GM12878 (cell line): ENCODE measurements at regions not wholly inside any gene's neighbourhood (a gene's known extent, or its start where the extent isn't known, plus 50 kb on each side); places are given as distances from the start of the nearest gene placed in this dataset.

Experiments
- ATAC-seq: fragments of 200-7000 bp; cut with Tn5 transposase; 3 replicates; pipeline ENCODE4 v1.9.1; 2020; ENCODE audit warnings: mild to moderate bottlenecking, moderate library complexity
- BruUV-seq: library from RNA; stranded (reverse); fragments of 400-500 nt; replicated peaks from 2 replicates; lab custom pipeline; 2021; lab: Mats Ljungman, UMichigan
- CTCF ChIA-PET: fragments of 300-600 bp; sonication (Branson Sonifier 250); formaldehyde crosslinking; extraction: SDS; loops from one replicate; lab custom pipeline; 2021; ENCODE audit warnings: inconsistent platforms; lab: Yijun Ruan, JAX
- POLR2A ChIA-PET: fragments of 350-600 bp; formaldehyde crosslinking; extraction: SDS; loops from one replicate; lab custom pipeline; 2021; ENCODE audit warnings: inconsistent platforms; lab: Charles Lee
- RAD21 ChIA-PET: fragments of 300-600 bp; sonication (Branson Sonifier 250); formaldehyde crosslinking; loops from one replicate; lab custom pipeline; 2023; ENCODE audit warnings: antibody characterized with exemption; ENCODE audit not compliant: unreplicated experiment; lab: Charles Lee
- SMC1A ChIA-PET: fragments of 300-600 bp; sonication (Branson Sonifier 250); formaldehyde crosslinking; loops from one replicate; lab custom pipeline; 2023; ENCODE audit not compliant: unreplicated experiment, uncharacterized antibody; lab: Charles Lee
- DNase-seq: peaks from one replicate; pipeline ENCODE4 v3.0.0-alpha.2; 2011; ENCODE audit warnings: low read depth, low spot score
- FAIRE-seq: peaks from 3 replicates; lab custom pipeline; 2011; peaks lifted over from hg19 to GRCh38; lab: Jason Lieb, UNC
- H2AFZ ChIP-seq: 2 replicates; pipeline ENCODE4 v1.6.0; 2011; ENCODE audit warnings: low read depth, low read length, control low read depth; ENCODE audit not compliant: control insufficient read depth
- H3K27ac ChIP-seq: 2 replicates; pipeline ENCODE4 v1.5.1; 2011; ENCODE audit warnings: control low read depth; ENCODE audit not compliant: control insufficient read depth, insufficient read depth
- H3K27me3 ChIP-seq, 2 experiments: replicated peaks in 1 of 2; 2 replicates each; pipeline versions ENCODE4 v1.6.0 to v1.6.1; 2011; ENCODE audit warnings: low read length in 1 of 2; ENCODE audit not compliant: control insufficient read depth in 2 of 2, insufficient read depth in 2 of 2
- H3K36me3 ChIP-seq, 2 experiments: 2 replicates each; pipeline ENCODE4 v1.5.1; 2011; ENCODE audit warnings: low read length in 1 of 2; ENCODE audit not compliant: control insufficient read depth in 2 of 2, insufficient read depth in 2 of 2
- H3K4me1 ChIP-seq: 2 replicates; pipeline ENCODE4 v1.6.1; 2011; ENCODE audit warnings: mild to moderate bottlenecking, low read length, moderate library complexity, mixed read lengths; ENCODE audit not compliant: control insufficient read depth, insufficient read depth
- H3K4me2 ChIP-seq: 2 replicates; pipeline ENCODE4 v1.6.0; 2011; ENCODE audit warnings: control low read depth; ENCODE audit not compliant: control insufficient read depth, insufficient read depth
- H3K4me3 ChIP-seq: fragments of 200-600 bp; sonication (generic); 2 replicates; pipeline ENCODE4 v1.5.1; 2016
- H3K79me2 ChIP-seq: 2 replicates; pipeline ENCODE4 v1.6.0; 2011; ENCODE audit warnings: low read length; ENCODE audit not compliant: control insufficient read depth, insufficient read depth
- H3K9ac ChIP-seq: 2 replicates; pipeline ENCODE4 v1.8.0; 2011; ENCODE audit warnings: low read length, control low read depth, mixed read lengths; ENCODE audit not compliant: control insufficient read depth, insufficient read depth
- H3K9me3 ChIP-seq: replicated peaks from 3 replicates; pipeline ENCODE4 v1.5.1; 2011; ENCODE audit warnings: mild to moderate bottlenecking, low read length; ENCODE audit not compliant: control insufficient read depth, insufficient read depth
- H4K20me1 ChIP-seq: 2 replicates; pipeline ENCODE4 v1.6.0; 2011; ENCODE audit not compliant: control insufficient read depth, insufficient read depth
- CREM ChIP-seq: IDR thresholded peaks from 2 replicates; pipeline ENCODE4 v1.6.1; 2014; ENCODE audit warnings: antibody characterized with exemption, low read depth
- MTA3 ChIP-seq: IDR thresholded peaks from 2 replicates; pipeline ENCODE4 v1.6.1; 2012; ENCODE audit warnings: low read length, inconsistent platforms, borderline replicate concordance
- POLR2A ChIP-seq: IDR thresholded peaks from 2 replicates; pipeline ENCODE4 v1.6.1; 2011; ENCODE audit warnings: low read depth, mild to moderate bottlenecking, low read length
- RB1 ChIP-seq: fragments of 450-650 bp; formaldehyde crosslinking; IDR thresholded peaks from 2 replicates; pipeline ENCODE4 v1.6.1; 2017; ENCODE audit warnings: mild to moderate bottlenecking, borderline replicate concordance
- RCOR1 ChIP-seq: conservative IDR thresholded peaks from 2 replicates; pipeline ENCODE4 v1.6.1; 2012; ENCODE audit warnings: low read depth, low read length, improper control_type of control experiment
- SUZ12 ChIP-seq: fragments of 200-600 bp; sonication (generic); IDR thresholded peaks from one replicate; pipeline ENCODE4 v1.6.1; 2018; ENCODE audit warnings: antibody characterized with exemption, mild to moderate bottlenecking; ENCODE audit not compliant: unreplicated experiment
- ZNF217 ChIP-seq: fragments of 450-650 bp; IDR thresholded peaks from 2 replicates; pipeline ENCODE4 v1.6.1; 2017; ENCODE audit warnings: antibody characterized with exemption, mild to moderate bottlenecking
- ZNF622 ChIP-seq: fragments of 450-650 bp; IDR thresholded peaks from 2 replicates; pipeline ENCODE4 v1.6.1; 2017; ENCODE audit warnings: mild to moderate bottlenecking, inconsistent platforms
- WGBS: methylation state at CpG from one replicate; pipeline ENCODE4 v1.1.6; 2016; ENCODE audit warnings: low lambda C conversion rate; ENCODE audit not compliant: insufficient replicate concordance, insufficient coverage; ENCODE audit errors: missing lambda C conversion rate; 5-methylcytosine and 5-hydroxymethylcytosine counted together
- in situ Hi-C: fragments of 300-500 bp; cut with MboI; formaldehyde crosslinking; loops from 9 replicates; pipeline ENCODE4 v1.14.3; 2018; ENCODE audit warnings: mixed read lengths
- intact Hi-C: fragments of 100-400 bp; cut with micrococcal nuclease; formaldehyde crosslinking; loops from one replicate; pipeline ENCODE4 v1.14.2; 2022; ENCODE audit not compliant: unreplicated experiment
- TF ChIP-seq, protein P1 (sequence below): fragments of 450-650 bp; formaldehyde crosslinking; IDR thresholded peaks from 2 replicates; pipeline ENCODE4 v1.5.0; 2022; ENCODE audit warnings: mild to moderate bottlenecking, missing genetic modification characterization

GRCh38 chr9:73515216-73515615 is 363.6 kb downstream of the ANXA1 start:
- CTCF ChIA-PET: no interaction called here
- SMC1A ChIA-PET: interaction anchor here (1.0 kb wide), 1 partner anchor 18 kb away, joined by 3 read pairs; no protein-coding TSS in a partner anchor
- FAIRE-seq (no peak), ATAC-seq (no peak), DNase-seq (no peak)
- Histone ChIP-seq H2AFZ (no peak overlapping the region), H3K79me2 (no peaks in the 10 kb centered on the region), H3K4me1 (no peaks in the 10 kb centered on the region), H3K27me3 (no peaks in the 10 kb centered on the region), H3K4me3 (no peak overlapping the region), H3K9ac (no peak overlapping the region), H3K4me2 (no peak overlapping the region), H4K20me1 (no peaks in the 10 kb centered on the region), H3K9me3 (no peaks in the 10 kb centered on the region), H3K36me3 (no peaks in the 10 kb centered on the region), H3K27ac (no peak overlapping the region)
- WGBS: 27% methylated on average over 4 of the region's 4 CpGs
- BruUV-seq: no TSS peak
- intact Hi-C loops: no loop called here
- RAD21 ChIA-PET: no interaction called here
- POLR2A ChIA-PET: no interaction called here
- TF ChIP-seq MTA3 (no peak), ZNF622 (no peak), SUZ12 (no peak), RCOR1 (no peak), CREM (no peak), RB1 (no peak), ZNF217 (no peak), POLR2A (no peak)
- TF ChIP-seq, protein P1, sequence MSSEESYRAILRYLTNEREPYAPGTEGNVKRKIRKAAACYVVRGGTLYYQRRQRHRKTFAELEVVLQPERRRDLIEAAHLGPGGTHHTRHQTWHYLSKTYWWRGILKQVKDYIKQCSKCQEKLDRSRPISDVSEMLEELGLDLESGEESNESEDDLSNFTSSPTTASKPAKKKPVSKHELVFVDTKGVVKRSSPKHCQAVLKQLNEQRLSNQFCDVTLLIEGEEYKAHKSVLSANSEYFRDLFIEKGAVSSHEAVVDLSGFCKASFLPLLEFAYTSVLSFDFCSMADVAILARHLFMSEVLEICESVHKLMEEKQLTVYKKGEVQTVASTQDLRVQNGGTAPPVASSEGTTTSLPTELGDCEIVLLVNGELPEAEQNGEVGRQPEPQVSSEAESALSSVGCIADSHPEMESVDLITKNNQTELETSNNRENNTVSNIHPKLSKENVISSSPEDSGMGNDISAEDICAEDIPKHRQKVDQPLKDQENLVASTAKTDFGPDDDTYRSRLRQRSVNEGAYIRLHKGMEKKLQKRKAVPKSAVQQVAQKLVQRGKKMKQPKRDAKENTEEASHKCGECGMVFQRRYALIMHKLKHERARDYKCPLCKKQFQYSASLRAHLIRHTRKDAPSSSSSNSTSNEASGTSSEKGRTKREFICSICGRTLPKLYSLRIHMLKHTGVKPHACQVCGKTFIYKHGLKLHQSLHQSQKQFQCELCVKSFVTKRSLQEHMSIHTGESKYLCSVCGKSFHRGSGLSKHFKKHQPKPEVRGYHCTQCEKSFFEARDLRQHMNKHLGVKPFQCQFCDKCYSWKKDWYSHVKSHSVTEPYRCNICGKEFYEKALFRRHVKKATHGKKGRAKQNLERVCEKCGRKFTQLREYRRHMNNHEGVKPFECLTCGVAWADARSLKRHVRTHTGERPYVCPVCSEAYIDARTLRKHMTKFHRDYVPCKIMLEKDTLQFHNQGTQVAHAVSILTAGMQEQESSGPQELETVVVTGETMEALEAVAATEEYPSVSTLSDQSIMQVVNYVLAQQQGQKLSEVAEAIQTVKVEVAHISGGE (CRISPR knock-in tag): no peak
- in situ Hi-C loops: no loop called here
